ENCODE measurements at regions not wholly inside any gene's neighbourhood (a gene's known extent, or its start where the extent isn't known, plus 50 kb on each side); places are given as distances from the start of the nearest gene placed in this dataset.
A peak's percentile ranks its signal among the peaks of the same experiment; 100 is the strongest.
"Not testable (repeated sequence)": the region's sequence is repeated elsewhere in the genome, so short reads cannot be mapped to it uniquely, and the experiment has no call there.

DNA sequence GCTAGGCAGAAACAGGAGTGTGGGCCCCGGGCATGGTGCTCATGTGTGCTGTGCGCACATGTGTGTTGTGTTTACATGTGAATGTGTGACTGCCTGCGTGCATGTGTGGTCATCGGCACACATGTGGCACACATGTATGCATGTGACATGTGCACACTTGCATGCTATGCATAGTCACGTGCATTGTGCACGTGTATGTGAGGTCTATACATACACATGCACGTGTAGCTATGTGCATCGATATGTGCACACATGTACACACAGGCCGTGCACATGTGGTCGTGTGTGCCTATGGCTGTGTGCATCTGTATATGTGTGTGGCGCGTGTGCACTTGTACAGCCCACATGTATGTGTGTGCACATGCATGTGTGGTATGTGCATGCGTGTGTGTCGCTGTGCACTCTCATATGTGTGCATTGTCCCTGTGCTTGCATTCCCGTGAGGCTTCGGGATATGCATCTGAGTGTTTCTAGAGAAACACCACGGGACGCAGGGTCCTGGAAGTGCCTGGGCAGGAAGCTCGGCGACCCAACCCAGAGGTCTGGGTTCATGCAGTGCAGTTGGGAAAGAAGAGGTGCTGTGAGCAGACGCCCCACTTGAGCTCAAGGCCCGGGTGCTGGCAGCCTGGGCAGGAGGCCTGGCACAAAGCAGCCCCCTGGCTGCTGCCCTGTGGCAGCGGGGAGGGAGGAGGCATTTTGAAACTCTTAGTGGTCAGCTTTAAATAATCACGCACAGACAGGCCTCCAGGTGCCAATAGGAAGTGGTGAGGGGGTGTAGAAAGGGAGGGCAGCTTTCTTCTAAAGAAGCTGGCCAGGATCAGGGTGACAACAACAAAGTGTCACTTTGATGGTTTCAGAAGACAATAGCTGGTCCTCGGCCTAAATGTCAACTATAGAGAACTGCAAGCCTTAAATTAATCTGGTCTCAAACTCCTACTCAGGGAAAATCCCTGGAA is 410.0 kb upstream of the MGMT start:
- peak; percentile 45 for DNase-seq (ENCODE audit: low read depth)
- TF ChIP-seq CTCF (IDR thresholded peaks at IDR 0.05; ENCODE audit: insufficient read depth, low read depth, low read length, missing control alignments): no peak
- no peak overlapping the region for H3K4me3 ChIP-seq (ENCODE audit: low read depth, low read length)

- no peak overlapping the region for H3K4me3 ChIP-seq (ENCODE audit: low read depth, low read length)
- DNase-seq (ENCODE audit: low read depth): peak; percentile 74
- no peak for TF ChIP-seq CTCF (IDR thresholded peaks at IDR 0.05; ENCODE audit: insufficient read depth, low read depth, low read length, missing control alignments)
Observed at GRCh38 chr10:129057856-129058663, 409.0 kb upstream of the MGMT start.

- H3K4me3 ChIP-seq (ENCODE audit: low read depth, low read length): no peak overlapping the region
- DNase-seq (ENCODE audit: low read depth): no peak
- TF ChIP-seq CTCF (IDR thresholded peaks at IDR 0.05; ENCODE audit: insufficient read depth, low read depth, low read length, missing control alignments): no peak
Observed at GRCh38 chr10:129058664-129059155, 408.3 kb upstream of the MGMT start.

DNA sequence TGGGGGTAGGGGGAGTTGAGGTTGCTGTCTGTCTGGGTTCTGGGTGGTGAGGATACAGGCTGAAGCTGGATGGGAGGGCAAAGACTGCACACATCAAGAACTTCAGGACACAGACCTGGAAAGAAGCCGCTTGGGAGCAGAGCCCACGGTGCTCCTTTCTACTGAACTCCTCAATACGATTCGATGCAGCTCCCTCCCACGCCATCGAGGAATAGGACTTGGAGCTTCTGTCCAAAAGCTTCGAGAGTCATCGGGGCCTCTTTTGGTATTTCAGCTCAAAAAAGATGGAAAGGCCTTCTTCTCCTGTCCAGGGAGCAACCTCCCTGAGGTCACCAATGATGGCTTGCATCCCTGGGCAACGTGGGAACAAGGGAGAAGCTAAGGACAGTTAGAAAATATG is 407.1 kb upstream of the MGMT start:
- H3K4me3 ChIP-seq (ENCODE audit: low read depth, low read length): no peak overlapping the region
- no peak for DNase-seq (ENCODE audit: low read depth)
- no peak for TF ChIP-seq CTCF (IDR thresholded peaks at IDR 0.05; ENCODE audit: insufficient read depth, low read depth, low read length, missing control alignments)

- no peak overlapping the region for H3K4me3 ChIP-seq (ENCODE audit: low read depth, low read length)
- TF ChIP-seq CTCF (IDR thresholded peaks at IDR 0.05; ENCODE audit: insufficient read depth, low read depth, low read length, missing control alignments): no peak
- DNase-seq (ENCODE audit: low read depth): no peak
Observed at GRCh38 chr10:129063212-129063611, 403.8 kb upstream of the MGMT start.

DNA sequence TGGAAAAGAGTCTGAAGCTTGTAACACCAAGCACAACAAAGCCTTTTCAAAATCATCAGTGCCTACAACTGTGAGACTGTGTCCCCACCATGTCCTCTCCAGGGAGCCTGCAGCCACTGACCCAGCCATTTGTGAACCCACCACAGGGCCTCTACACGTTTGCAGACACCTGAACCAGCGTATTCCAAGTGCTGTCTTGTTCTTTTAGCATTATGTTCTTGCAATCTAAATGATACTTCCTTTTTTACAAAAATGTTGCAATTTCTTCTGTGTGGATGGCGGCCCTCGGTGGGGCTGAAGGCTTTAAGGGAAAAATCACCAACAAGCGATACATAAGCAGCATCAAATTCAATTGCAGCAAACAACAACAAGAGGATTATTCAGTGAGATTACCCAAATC is 403.2 kb upstream of the MGMT start:
- no peak for DNase-seq (ENCODE audit: low read depth)
- TF ChIP-seq CTCF (IDR thresholded peaks at IDR 0.05; ENCODE audit: insufficient read depth, low read depth, low read length, missing control alignments): no peak
- H3K4me3 ChIP-seq (ENCODE audit: low read depth, low read length): no peak overlapping the region

DNA sequence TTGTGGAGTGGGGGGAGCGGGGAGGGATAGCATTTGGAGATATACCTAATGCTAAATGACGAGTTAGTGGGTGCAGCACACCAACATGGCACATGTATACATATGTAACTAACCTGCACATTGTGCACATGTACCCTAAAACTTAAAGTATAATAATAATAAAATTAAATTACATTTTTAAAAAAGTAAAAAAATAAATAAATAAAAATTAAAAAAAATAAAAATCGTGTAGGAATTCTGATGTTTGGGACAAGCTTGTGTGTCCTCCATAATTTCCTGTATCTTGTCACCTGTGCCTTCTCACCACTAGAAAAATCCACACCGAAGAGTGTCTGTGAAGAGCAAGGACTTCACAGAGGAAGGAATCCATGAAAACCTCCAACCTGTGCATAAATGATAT is 400.5 kb upstream of the MGMT start:
- H3K4me3 ChIP-seq (ENCODE audit: low read depth, low read length); DNase-seq (ENCODE audit: low read depth): not testable (repeated sequence)

- DNase-seq (ENCODE audit: low read depth): not testable (repeated sequence)
Observed at GRCh38 chr10:129071411-129071810, 395.6 kb upstream of the MGMT start.

More at GRCh38 chr10:129071411-129071810, 395.6 kb upstream of the MGMT start:
- H3K4me3 ChIP-seq (ENCODE audit: low read depth, low read length): not testable (repeated sequence)

All from GM12865 (cell line).